Smooth muscle cell (in vitro differentiated cells): ENCODE measurements at regions not wholly inside any gene's neighbourhood (a gene's known extent, or its start where the extent isn't known, plus 50 kb on each side); places are given as distances from the start of the nearest gene placed in this dataset.
A peak's percentile ranks its signal among the peaks of the same experiment; 100 is the strongest.

Experiments used
- DNase-seq: peaks from one replicate; lab custom pipeline; 2025; ENCODE audit not compliant: unreplicated experiment; lab: John Stamatoyannopoulos, UW
- H2AFZ ChIP-seq: fragments of 200-600 bp; sonication (generic); 2 replicates; pipeline ENCODE4 v1.6.0; 2016; ENCODE audit warnings: antibody characterized with exemption, low read depth, mild to moderate bottlenecking
- H3F3A ChIP-seq: fragments of 200-600 bp; sonication (generic); 2 replicates; pipeline ENCODE4 v1.6.0; 2017; ENCODE audit warnings: antibody characterized with exemption, low read depth
- H3K27ac ChIP-seq: fragments of 200-600 bp; sonication (generic); 2 replicates; pipeline ENCODE4 v1.5.1; 2016; ENCODE audit warnings: low read depth, mild to moderate bottlenecking
- H3K27me3 ChIP-seq: fragments of 200-600 bp; sonication (generic); 2 replicates; pipeline ENCODE4 v1.6.1; 2016; ENCODE audit warnings: low read depth, mild to moderate bottlenecking
- H3K36me3 ChIP-seq: fragments of 200-600 bp; sonication (generic); 2 replicates; pipeline ENCODE4 v1.5.1; 2016; ENCODE audit warnings: low read depth
- H3K4me1 ChIP-seq: fragments of 200-600 bp; sonication (generic); 2 replicates; pipeline ENCODE4 v1.5.1; 2016; ENCODE audit warnings: low read depth
- H3K4me2 ChIP-seq: fragments of 200-600 bp; sonication (generic); 2 replicates; pipeline ENCODE4 v1.6.0; 2016; ENCODE audit warnings: mild to moderate bottlenecking
- H3K4me3 ChIP-seq: fragments of 200-600 bp; sonication (generic); 2 replicates; pipeline ENCODE4 v1.5.1; 2016; ENCODE audit warnings: mild to moderate bottlenecking
- H3K79me2 ChIP-seq: fragments of 200-600 bp; sonication (generic); 2 replicates; pipeline ENCODE4 v1.6.0; 2016; ENCODE audit warnings: low read depth, mild to moderate bottlenecking
- H3K9ac ChIP-seq: fragments of 200-600 bp; sonication (generic); 2 replicates; pipeline ENCODE4 v1.6.0; 2016; ENCODE audit warnings: low read depth
- H3K9me3 ChIP-seq: fragments of 200-600 bp; sonication (generic); replicated peaks from 2 replicates; pipeline ENCODE4 v1.5.1; 2016; ENCODE audit warnings: low read depth
- H4K20me1 ChIP-seq: fragments of 200-600 bp; sonication (generic); 2 replicates; pipeline ENCODE4 v1.6.0; 2016; ENCODE audit warnings: low read depth
- WGBS: methylation state at CpG from one replicate; pipeline ENCODE4 v1.1.7; 2016; ENCODE audit warnings: low lambda C conversion rate; 5-methylcytosine and 5-hydroxymethylcytosine counted together
- TF ChIP-seq, protein P1 (sequence below): fragments of 200-600 bp; sonication (generic); IDR thresholded peaks from 2 replicates; pipeline ENCODE4 v1.5.1; 2017; ENCODE audit warnings: borderline replicate concordance, mild to moderate bottlenecking, antibody characterized with exemption; ENCODE audit not compliant: insufficient read depth, poor library complexity, severe bottlenecking

DNA sequence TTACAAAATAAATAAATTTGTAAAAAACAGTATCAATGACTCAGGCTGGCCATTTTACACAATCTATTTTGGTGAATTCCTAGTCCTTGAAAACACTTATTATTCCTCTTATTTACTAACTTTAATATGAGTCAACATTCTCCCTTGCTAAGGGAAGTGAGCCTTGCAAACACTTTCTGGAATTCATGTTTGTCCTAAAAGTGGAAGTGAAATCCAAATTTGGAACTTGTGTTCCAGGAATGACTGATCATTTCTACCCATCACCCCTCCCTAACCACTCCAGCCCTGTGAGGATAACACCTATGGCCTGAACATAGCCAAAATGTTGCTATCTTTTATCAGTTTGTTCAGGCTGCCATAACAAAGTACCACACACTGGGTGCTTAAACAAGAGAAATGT is 83.1 kb downstream of the OR5AK2 start:
- H3K36me3 ChIP-seq, result no peaks in the 10 kb centered on the region
- H3K4me3 ChIP-seq, result no peak overlapping the region
- H3K9ac ChIP-seq, result peak overlapping the region; percentile 42
- H3K4me1 ChIP-seq, result peaks cover 12% of the 10 kb centered on the region
- no peaks in the 10 kb centered on the region for H3K79me2 ChIP-seq
- no peaks in the 10 kb centered on the region for H4K20me1 ChIP-seq
- peaks cover 32% of the 10 kb centered on the region for H3F3A ChIP-seq
- H3K27me3 ChIP-seq, result no peaks in the 10 kb centered on the region
- H2AFZ ChIP-seq, result peak overlapping the region; percentile 5
- H3K27ac ChIP-seq, result peak overlapping the region; percentile 94
- DNase-seq, result no peak
- H3K9me3 ChIP-seq, result no peaks in the 10 kb centered on the region
- peak overlapping the region; percentile 49 for H3K4me2 ChIP-seq
- TF ChIP-seq, protein P1, sequence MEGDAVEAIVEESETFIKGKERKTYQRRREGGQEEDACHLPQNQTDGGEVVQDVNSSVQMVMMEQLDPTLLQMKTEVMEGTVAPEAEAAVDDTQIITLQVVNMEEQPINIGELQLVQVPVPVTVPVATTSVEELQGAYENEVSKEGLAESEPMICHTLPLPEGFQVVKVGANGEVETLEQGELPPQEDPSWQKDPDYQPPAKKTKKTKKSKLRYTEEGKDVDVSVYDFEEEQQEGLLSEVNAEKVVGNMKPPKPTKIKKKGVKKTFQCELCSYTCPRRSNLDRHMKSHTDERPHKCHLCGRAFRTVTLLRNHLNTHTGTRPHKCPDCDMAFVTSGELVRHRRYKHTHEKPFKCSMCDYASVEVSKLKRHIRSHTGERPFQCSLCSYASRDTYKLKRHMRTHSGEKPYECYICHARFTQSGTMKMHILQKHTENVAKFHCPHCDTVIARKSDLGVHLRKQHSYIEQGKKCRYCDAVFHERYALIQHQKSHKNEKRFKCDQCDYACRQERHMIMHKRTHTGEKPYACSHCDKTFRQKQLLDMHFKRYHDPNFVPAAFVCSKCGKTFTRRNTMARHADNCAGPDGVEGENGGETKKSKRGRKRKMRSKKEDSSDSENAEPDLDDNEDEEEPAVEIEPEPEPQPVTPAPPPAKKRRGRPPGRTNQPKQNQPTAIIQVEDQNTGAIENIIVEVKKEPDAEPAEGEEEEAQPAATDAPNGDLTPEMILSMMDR, result no peak

DNA sequence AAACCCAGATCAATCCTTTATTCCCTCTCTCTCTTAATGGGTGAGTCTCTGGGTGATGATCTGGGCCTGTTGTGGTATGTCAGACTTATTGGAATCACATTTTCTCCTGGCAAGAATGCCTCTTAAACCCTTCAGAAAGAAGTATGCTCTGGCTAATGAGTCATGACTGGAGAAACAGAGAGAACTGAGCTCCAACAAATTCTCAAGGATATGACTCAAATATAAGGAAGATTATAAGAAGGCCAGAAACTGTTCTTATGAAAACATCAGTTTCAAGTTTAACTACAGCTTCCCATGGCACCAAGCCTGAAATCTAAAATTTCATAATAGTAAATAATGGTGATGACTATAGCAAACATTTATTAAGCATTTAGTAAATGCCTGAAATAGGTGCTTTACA is 83.9 kb downstream of the OR5AK2 start:
- Histone ChIP-seq H3K4me3 (no peak overlapping the region), H3K79me2 (no peaks in the 10 kb centered on the region), H3K27me3 (no peaks in the 10 kb centered on the region), H3K27ac (peak overlapping the region; percentile 94), H3K9ac (peak overlapping the region; percentile 42), H3K9me3 (no peaks in the 10 kb centered on the region), H3K4me1 (peaks cover 12% of the 10 kb centered on the region), H3K36me3 (no peaks in the 10 kb centered on the region), H3K4me2 (peak overlapping the region; percentile 49), H4K20me1 (no peaks in the 10 kb centered on the region), H2AFZ (no peak overlapping the region), H3F3A (peaks cover 32% of the 10 kb centered on the region)
- TF ChIP-seq, protein P1, result no peak
- no peak for DNase-seq

DNA sequence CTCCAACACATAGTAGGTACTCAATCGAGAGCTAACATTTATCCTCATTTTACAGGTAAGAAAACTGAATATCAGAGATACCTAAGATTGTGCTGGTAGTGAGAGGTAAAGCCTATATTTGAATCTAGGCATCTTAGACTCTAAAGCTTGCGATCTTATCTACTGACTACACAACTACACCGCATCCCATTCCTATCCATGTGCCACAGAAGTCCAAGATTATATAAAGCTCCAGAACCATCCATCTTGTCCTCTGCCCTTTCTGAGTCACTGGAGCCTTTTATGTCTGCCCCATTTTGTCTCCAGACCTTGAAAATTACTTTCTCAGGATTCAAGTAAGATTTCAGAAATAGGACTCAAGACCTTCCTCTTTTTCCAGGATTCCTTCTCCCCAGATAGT is 84.4 kb downstream of the OR5AK2 start:
- Histone ChIP-seq H3K9me3 (no peaks in the 10 kb centered on the region), H2AFZ (peak overlapping the region; percentile 15), H3K27me3 (no peaks in the 10 kb centered on the region), H3K4me2 (peak overlapping the region; percentile 42), H3K9ac (peak overlapping the region; percentile 57), H3K27ac (peak overlapping the region; percentile 94), H3K4me3 (no peak overlapping the region), H3K36me3 (no peaks in the 10 kb centered on the region), H3K4me1 (peaks cover 12% of the 10 kb centered on the region), H3F3A (peaks cover 32% of the 10 kb centered on the region), H4K20me1 (no peaks in the 10 kb centered on the region), H3K79me2 (no peaks in the 10 kb centered on the region)
- WGBS, result 46% methylated on average over 3 of the region's 3 CpGs
- no peak for DNase-seq
- TF ChIP-seq, protein P1, result no peak

DNA sequence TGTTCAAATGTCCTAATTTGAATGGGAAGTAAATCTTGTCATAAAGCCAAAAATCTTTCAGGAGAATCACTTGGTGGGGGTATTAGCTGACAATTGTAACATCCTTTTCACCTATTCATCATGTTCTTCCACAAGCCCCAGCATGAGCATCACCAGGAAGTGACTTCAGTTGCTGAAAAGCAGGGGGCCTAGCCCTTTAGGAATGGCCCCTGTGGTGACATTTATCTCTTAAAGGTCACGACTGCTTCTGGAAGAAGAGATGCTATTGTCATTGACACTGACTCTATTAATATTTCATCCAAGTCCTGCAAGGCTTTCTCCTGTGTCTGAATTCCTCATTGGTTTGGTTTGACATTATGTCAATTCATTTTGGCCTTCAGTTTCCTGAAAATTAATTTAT is 92.6 kb downstream of the OR5AK2 start:
- Histone ChIP-seq H3K27ac (no peak overlapping the region), H2AFZ (no peak overlapping the region), H3K4me1 (no peaks in the 10 kb centered on the region), H3K4me2 (no peak overlapping the region), H3F3A (no peaks in the 10 kb centered on the region), H4K20me1 (no peaks in the 10 kb centered on the region), H3K27me3 (no peaks in the 10 kb centered on the region), H3K9me3 (no peaks in the 10 kb centered on the region), H3K36me3 (no peaks in the 10 kb centered on the region), H3K79me2 (no peaks in the 10 kb centered on the region), H3K9ac (no peak overlapping the region), H3K4me3 (no peak overlapping the region)
- WGBS, result 85% methylated on average over 1 of the region's 1 CpG
- TF ChIP-seq, protein P1, result no peak
- no peak for DNase-seq
